22Rv1 (cell line): ENCODE measurements at regions not wholly inside any gene's neighbourhood (a gene's known extent, or its start where the extent isn't known, plus 50 kb on each side); places are given as distances from the start of the nearest gene placed in this dataset.

Experiments used
- ZFX ChIP-seq: fragments of 450-650 bp; IDR thresholded peaks from 2 replicates; pipeline ENCODE4 v1.6.1; 2017; ENCODE audit warnings: antibody characterized with exemption, borderline replicate concordance
- TF ChIP-seq, protein P1 (sequence below): fragments of 450-650 bp; IDR thresholded peaks from 2 replicates; pipeline ENCODE4 v1.5.1; 2017; ENCODE audit warnings: mild to moderate bottlenecking

DNA sequence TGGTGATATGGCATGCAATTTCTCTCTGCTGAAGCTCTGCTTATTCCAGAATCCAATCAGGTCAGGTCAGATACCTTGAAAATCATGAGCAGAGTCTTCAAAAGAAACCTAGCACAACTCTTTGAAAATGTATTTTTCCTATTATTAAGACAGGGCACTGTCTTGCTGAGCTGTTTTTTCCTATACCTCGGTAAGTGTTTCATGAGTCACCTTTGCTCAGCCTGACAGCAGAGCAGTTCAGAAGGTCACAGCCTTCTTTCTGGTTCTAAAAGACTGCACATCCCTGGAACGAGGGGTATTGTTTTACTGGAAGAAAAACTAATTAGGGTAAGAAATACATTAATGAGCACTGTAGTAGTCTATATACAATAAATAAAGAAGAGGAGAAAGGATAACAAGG is 422.0 kb downstream of the SOX2 start:
- TF ChIP-seq, protein P1, sequence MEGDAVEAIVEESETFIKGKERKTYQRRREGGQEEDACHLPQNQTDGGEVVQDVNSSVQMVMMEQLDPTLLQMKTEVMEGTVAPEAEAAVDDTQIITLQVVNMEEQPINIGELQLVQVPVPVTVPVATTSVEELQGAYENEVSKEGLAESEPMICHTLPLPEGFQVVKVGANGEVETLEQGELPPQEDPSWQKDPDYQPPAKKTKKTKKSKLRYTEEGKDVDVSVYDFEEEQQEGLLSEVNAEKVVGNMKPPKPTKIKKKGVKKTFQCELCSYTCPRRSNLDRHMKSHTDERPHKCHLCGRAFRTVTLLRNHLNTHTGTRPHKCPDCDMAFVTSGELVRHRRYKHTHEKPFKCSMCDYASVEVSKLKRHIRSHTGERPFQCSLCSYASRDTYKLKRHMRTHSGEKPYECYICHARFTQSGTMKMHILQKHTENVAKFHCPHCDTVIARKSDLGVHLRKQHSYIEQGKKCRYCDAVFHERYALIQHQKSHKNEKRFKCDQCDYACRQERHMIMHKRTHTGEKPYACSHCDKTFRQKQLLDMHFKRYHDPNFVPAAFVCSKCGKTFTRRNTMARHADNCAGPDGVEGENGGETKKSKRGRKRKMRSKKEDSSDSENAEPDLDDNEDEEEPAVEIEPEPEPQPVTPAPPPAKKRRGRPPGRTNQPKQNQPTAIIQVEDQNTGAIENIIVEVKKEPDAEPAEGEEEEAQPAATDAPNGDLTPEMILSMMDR, result no peak
- TF ChIP-seq ZFX, result no peak
